HepG2 (cell line): ENCODE measurements at regions not wholly inside any gene's neighbourhood (a gene's known extent, or its start where the extent isn't known, plus 50 kb on each side); places are given as distances from the start of the nearest gene placed in this dataset.

Experiments used
- ATAC-seq: fragments of 200-7000 bp; cut with Tn5 transposase; 3 replicates; pipeline ENCODE4 v1.9.1; 2020; ENCODE audit warnings: mild to moderate bottlenecking, moderate library complexity
- BruUV-seq: library from RNA; stranded (reverse); fragments of 400-500 nt; replicated peaks from 2 replicates; lab custom pipeline; 2021; lab: Mats Ljungman, UMichigan
- CTCF ChIA-PET: fragments of 300-600 bp; formaldehyde crosslinking; extraction: SDS; loops from one replicate; lab custom pipeline; 2021; ENCODE audit warnings: low total read pairs, inconsistent platforms, low intra/inter-chr PET ratio; lab: Yijun Ruan, JAX
- POLR2A ChIA-PET: fragments of 350-600 bp; sonication (Branson Sonifier 250); formaldehyde crosslinking; loops from one replicate; lab custom pipeline; 2020; ENCODE audit warnings: antibody characterized with exemption, inconsistent platforms; lab: Yijun Ruan, JAX
- DNase-seq: peaks from one replicate; pipeline ENCODE4 v3.0.0-alpha.2; 2015; ENCODE audit warnings: low spot score
- FAIRE-seq: peaks from 3 replicates; lab custom pipeline; 2011; peaks lifted over from hg19 to GRCh38; lab: Jason Lieb, UNC
- H2AFZ ChIP-seq: one replicate; pipeline ENCODE4 v1.6.1; 2011; ENCODE audit warnings: low read length, inconsistent platforms
- H3K27ac ChIP-seq: fragments of 300-600 bp; 3 replicates; pipeline ENCODE4 v1.8.0; 2011; ENCODE audit warnings: mixed run types, mild to moderate bottlenecking, mixed read lengths, low read length, inconsistent platforms; ENCODE audit not compliant: insufficient read depth; ENCODE audit errors: extremely low read length
- H3K27me3 ChIP-seq, 2 experiments: fragments of 200-600 bp in 1 of 2; 2 replicates in 1 of 2; 3 replicates in 1 of 2; pipeline versions ENCODE4 v1.6.0 to v1.8.0; 2011; ENCODE audit warnings: low read length in 2 of 2, mild to moderate bottlenecking in 2 of 2, moderate library complexity in 2 of 2, inconsistent platforms in 1 of 2; ENCODE audit not compliant: insufficient read depth in 2 of 2, control insufficient read depth in 1 of 2
- H3K36me3 ChIP-seq, 2 experiments: fragments of 200-600 bp in 1 of 2; replicated peaks in 1 of 2; 2 replicates in 1 of 2; 3 replicates in 1 of 2; pipeline versions ENCODE4 v1.5.1 to v1.8.0; 2011; ENCODE audit warnings: low read length in 2 of 2, inconsistent platforms in 1 of 2; ENCODE audit not compliant: insufficient read depth in 2 of 2, control insufficient read depth in 1 of 2
- H3K4me1 ChIP-seq: 2 replicates; pipeline ENCODE4 v1.5.1; 2012; ENCODE audit warnings: low read length, inconsistent platforms; ENCODE audit not compliant: insufficient read depth
- H3K4me2 ChIP-seq: 2 replicates; pipeline ENCODE4 v1.6.0; 2011; ENCODE audit warnings: low read depth, low read length, inconsistent platforms
- H3K4me3 ChIP-seq, 3 experiments: fragments of 200-600 bp in 1 of 3; sonication (generic), shearing (Covaris generic) in 1 of 3; replicated peaks in 1 of 3; 2 replicates each; pipeline ENCODE4 v1.5.1; 2011 to 2016; ENCODE audit warnings: low read length in 3 of 3, inconsistent platforms in 2 of 3, low read depth in 2 of 3, mild to moderate bottlenecking in 2 of 3, control low read depth in 1 of 3, mixed read lengths in 1 of 3; ENCODE audit not compliant: insufficient read depth in 1 of 3
- H3K79me2 ChIP-seq: one replicate; pipeline ENCODE4 v1.6.1; 2011; ENCODE audit warnings: low read length, inconsistent platforms; ENCODE audit not compliant: insufficient read depth
- H3K9ac ChIP-seq: 2 replicates; pipeline ENCODE4 v1.6.0; 2011; ENCODE audit warnings: mild to moderate bottlenecking, low read depth, low read length, inconsistent platforms; ENCODE audit not compliant: insufficient read depth
- H3K9me3 ChIP-seq: 2 replicates; pipeline ENCODE4 v1.5.1; 2012; ENCODE audit warnings: mild to moderate bottlenecking, low read length
- H4K20me1 ChIP-seq: 2 replicates; pipeline ENCODE4 v1.6.0; 2011; ENCODE audit warnings: inconsistent platforms, mild to moderate bottlenecking, low read length, moderate library complexity; ENCODE audit not compliant: insufficient read depth
- DR1 ChIP-seq: sonication (generic); formaldehyde crosslinking; IDR thresholded peaks from 2 replicates; pipeline ENCODE4 v1.8.0; 2021; ENCODE audit warnings: mild to moderate bottlenecking, missing genetic modification reagents, inconsistent platforms
- HNF4A ChIP-seq: sonication (generic); formaldehyde crosslinking; IDR thresholded peaks from 2 replicates; pipeline ENCODE4 v1.4.0; 2020; ENCODE audit warnings: missing genetic modification reagents
- NFKBIZ ChIP-seq: IDR thresholded peaks from 2 replicates; pipeline ENCODE4 v1.6.1; 2018; ENCODE audit warnings: missing genetic modification reagents, missing compliant biosample characterization
- PTBP1 ChIP-seq: fragments of 200-400 bp; formaldehyde crosslinking; IDR thresholded peaks from 2 replicates; pipeline ENCODE4 v1.6.1; 2018; ENCODE audit warnings: low read length, low read depth; ENCODE audit not compliant: poor library complexity, severe bottlenecking
- SP1 ChIP-seq, 2 experiments: fragments of 450-650 bp in 1 of 2; sonication (generic) in 1 of 2; formaldehyde crosslinking in 1 of 2; IDR thresholded peaks; 2 replicates each; pipeline versions ENCODE4 v1.4.0 to v1.6.1; 2016 to 2020; ENCODE audit warnings: missing genetic modification reagents in 1 of 2
- ZBTB7A ChIP-seq: sonication (generic); formaldehyde crosslinking; IDR thresholded peaks from 2 replicates; pipeline ENCODE4 v1.8.0; 2022; ENCODE audit warnings: mild to moderate bottlenecking, missing genetic modification reagents
- ZNF3 ChIP-seq: IDR thresholded peaks from 2 replicates; pipeline ENCODE4 v1.7.0; 2017; ENCODE audit warnings: inconsistent platforms
- ZNF329 ChIP-seq: sonication (generic); formaldehyde crosslinking; IDR thresholded peaks from 2 replicates; pipeline ENCODE4 v1.9.0; 2021; ENCODE audit warnings: low read depth, mild to moderate bottlenecking, missing genetic modification reagents
- ZNF543 ChIP-seq: sonication (generic); formaldehyde crosslinking; IDR thresholded peaks from 2 replicates; pipeline ENCODE4 v1.4.0; 2020; ENCODE audit warnings: mild to moderate bottlenecking, missing genetic modification reagents
- WGBS: methylation state at CpG from one replicate; pipeline ENCODE4 v1.1.6; 2017; ENCODE audit warnings: low lambda C conversion rate; 5-methylcytosine and 5-hydroxymethylcytosine counted together
- in situ Hi-C: cut with HindIII; loops from 2 replicates; pipeline ENCODE4 v1.10.0; 2017; ENCODE audit warnings: low pct_unique_long_range_greater_than_20kb; ENCODE audit not compliant: extremely low pct_ligation_motif_present
- intact Hi-C: fragments of 100-400 bp; cut with micrococcal nuclease; formaldehyde crosslinking; loops from one replicate; pipeline ENCODE4 v1.10.0; 2022; ENCODE audit not compliant: unreplicated experiment
- TF ChIP-seq, protein P1 (sequence below): sonication (generic); formaldehyde crosslinking; IDR thresholded peaks from 2 replicates; pipeline ENCODE4 v1.8.0; 2022; ENCODE audit warnings: mild to moderate bottlenecking, missing genetic modification reagents; ENCODE audit not compliant: insufficient replicate concordance
- TF ChIP-seq, protein P2 (sequence below): sonication (generic); formaldehyde crosslinking; conservative IDR thresholded peaks from 2 replicates; pipeline ENCODE4 v1.4.0; 2020; ENCODE audit warnings: missing genetic modification reagents
- TF ChIP-seq, protein P3 (sequence below): sonication (generic); formaldehyde crosslinking; IDR thresholded peaks from 2 replicates; pipeline ENCODE4 v1.4.0; 2020; ENCODE audit warnings: missing genetic modification reagents, borderline replicate concordance
- TF ChIP-seq, protein P4 (sequence below), 2 experiments: sonication (generic) in 1 of 2; formaldehyde crosslinking in 1 of 2; IDR thresholded peaks; 2 replicates each; pipeline versions ENCODE4 v1.6.1 to v1.9.0; 2014 to 2022; ENCODE audit warnings: antibody characterized with exemption in 1 of 2, borderline replicate concordance in 1 of 2, inconsistent platforms in 1 of 2, low read depth in 1 of 2, missing genetic modification reagents in 1 of 2

DNA sequence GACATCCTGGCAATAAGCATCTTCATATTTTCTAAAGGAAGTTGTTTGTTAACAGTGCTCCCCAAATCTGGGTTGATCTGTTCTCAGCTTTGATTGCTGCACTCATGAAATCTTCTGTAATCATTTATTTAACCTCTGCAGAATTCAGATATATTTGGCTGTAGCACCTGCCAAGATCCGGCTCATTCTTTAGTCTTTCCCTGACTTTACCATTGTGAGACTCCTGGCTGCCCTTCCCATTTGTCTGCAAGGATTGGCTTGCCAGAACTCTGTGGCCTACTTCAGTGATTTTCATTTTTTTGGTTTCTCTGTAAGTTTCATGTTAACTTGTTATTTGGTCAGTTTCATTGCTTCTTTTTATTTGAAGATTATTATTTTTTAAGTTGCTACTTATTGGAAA is 191.2 kb upstream of the PLXNC1 start:
- no TSS peak for BruUV-seq
- no peak overlapping the region for H3K27ac ChIP-seq
- H2AFZ ChIP-seq = no peak overlapping the region
- no peaks in the 10 kb centered on the region for H4K20me1 ChIP-seq
- CTCF ChIA-PET = no interaction called here
- H3K79me2 ChIP-seq = no peaks in the 10 kb centered on the region
- no peaks in the 10 kb centered on the region for H3K36me3 ChIP-seq
- DNase-seq (no peak), ATAC-seq (no peak), FAIRE-seq (no peak)
- H3K4me3 ChIP-seq = no peak overlapping the region
- H3K4me1 ChIP-seq = no peaks in the 10 kb centered on the region
- 53% methylated on average over 1 of the region's 1 CpG for WGBS
- H3K27me3 ChIP-seq = no peaks in the 10 kb centered on the region; a peak in 1 of 5 replicates
- intact Hi-C loops = no loop called here
- no peak overlapping the region for H3K4me2 ChIP-seq
- H3K9me3 ChIP-seq = no peaks in the 10 kb centered on the region
- in situ Hi-C loops = no loop called here
- POLR2A ChIA-PET = no interaction called here
- TF ChIP-seq ZNF329 (CRISPR knock-in tag) (no peak), ZBTB7A (no peak), NFKBIZ (CRISPR knock-in tag) (no peak), SP1 (IDR thresholded peaks at IDR 0.05) (no peak), SP1 (CRISPR knock-in tag; IDR thresholded peaks at IDR 0.05) (no peak), ZNF3 (CRISPR knock-in tag) (no peak), PTBP1 (no peak), HNF4A (CRISPR knock-in tag) (no peak), DR1 (no peak), ZNF543 (CRISPR knock-in tag) (no peak)
- TF ChIP-seq, protein P1, sequence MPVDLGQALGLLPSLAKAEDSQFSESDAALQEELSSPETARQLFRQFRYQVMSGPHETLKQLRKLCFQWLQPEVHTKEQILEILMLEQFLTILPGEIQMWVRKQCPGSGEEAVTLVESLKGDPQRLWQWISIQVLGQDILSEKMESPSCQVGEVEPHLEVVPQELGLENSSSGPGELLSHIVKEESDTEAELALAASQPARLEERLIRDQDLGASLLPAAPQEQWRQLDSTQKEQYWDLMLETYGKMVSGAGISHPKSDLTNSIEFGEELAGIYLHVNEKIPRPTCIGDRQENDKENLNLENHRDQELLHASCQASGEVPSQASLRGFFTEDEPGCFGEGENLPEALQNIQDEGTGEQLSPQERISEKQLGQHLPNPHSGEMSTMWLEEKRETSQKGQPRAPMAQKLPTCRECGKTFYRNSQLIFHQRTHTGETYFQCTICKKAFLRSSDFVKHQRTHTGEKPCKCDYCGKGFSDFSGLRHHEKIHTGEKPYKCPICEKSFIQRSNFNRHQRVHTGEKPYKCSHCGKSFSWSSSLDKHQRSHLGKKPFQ = no peak
- TF ChIP-seq, protein P2, sequence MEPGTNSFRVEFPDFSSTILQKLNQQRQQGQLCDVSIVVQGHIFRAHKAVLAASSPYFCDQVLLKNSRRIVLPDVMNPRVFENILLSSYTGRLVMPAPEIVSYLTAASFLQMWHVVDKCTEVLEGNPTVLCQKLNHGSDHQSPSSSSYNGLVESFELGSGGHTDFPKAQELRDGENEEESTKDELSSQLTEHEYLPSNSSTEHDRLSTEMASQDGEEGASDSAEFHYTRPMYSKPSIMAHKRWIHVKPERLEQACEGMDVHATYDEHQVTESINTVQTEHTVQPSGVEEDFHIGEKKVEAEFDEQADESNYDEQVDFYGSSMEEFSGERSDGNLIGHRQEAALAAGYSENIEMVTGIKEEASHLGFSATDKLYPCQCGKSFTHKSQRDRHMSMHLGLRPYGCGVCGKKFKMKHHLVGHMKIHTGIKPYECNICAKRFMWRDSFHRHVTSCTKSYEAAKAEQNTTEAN (CRISPR knock-in tag) = no peak
- TF ChIP-seq, protein P3, sequence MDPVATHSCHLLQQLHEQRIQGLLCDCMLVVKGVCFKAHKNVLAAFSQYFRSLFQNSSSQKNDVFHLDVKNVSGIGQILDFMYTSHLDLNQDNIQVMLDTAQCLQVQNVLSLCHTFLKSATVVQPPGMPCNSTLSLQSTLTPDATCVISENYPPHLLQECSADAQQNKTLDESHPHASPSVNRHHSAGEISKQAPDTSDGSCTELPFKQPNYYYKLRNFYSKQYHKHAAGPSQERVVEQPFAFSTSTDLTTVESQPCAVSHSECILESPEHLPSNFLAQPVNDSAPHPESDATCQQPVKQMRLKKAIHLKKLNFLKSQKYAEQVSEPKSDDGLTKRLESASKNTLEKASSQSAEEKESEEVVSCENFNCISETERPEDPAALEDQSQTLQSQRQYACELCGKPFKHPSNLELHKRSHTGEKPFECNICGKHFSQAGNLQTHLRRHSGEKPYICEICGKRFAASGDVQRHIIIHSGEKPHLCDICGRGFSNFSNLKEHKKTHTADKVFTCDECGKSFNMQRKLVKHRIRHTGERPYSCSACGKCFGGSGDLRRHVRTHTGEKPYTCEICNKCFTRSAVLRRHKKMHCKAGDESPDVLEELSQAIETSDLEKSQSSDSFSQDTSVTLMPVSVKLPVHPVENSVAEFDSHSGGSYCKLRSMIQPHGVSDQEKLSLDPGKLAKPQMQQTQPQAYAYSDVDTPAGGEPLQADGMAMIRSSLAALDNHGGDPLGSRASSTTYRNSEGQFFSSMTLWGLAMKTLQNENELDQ (CRISPR knock-in tag) = no peak
- TF ChIP-seq, protein P4, sequence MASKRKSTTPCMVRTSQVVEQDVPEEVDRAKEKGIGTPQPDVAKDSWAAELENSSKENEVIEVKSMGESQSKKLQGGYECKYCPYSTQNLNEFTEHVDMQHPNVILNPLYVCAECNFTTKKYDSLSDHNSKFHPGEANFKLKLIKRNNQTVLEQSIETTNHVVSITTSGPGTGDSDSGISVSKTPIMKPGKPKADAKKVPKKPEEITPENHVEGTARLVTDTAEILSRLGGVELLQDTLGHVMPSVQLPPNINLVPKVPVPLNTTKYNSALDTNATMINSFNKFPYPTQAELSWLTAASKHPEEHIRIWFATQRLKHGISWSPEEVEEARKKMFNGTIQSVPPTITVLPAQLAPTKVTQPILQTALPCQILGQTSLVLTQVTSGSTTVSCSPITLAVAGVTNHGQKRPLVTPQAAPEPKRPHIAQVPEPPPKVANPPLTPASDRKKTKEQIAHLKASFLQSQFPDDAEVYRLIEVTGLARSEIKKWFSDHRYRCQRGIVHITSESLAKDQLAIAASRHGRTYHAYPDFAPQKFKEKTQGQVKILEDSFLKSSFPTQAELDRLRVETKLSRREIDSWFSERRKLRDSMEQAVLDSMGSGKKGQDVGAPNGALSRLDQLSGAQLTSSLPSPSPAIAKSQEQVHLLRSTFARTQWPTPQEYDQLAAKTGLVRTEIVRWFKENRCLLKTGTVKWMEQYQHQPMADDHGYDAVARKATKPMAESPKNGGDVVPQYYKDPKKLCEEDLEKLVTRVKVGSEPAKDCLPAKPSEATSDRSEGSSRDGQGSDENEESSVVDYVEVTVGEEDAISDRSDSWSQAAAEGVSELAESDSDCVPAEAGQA (IDR thresholded peaks at IDR 0.05; ENCODE audit: low read depth) = no peak
- TF ChIP-seq, protein P4 (CRISPR knock-in tag; IDR thresholded peaks at IDR 0.05; ENCODE audit: borderline replicate concordance) = no peak
- no peak overlapping the region for H3K9ac ChIP-seq
